ENCODE measurements at regions not wholly inside any gene's neighbourhood (a gene's known extent, or its start where the extent isn't known, plus 50 kb on each side); places are given as distances from the start of the nearest gene placed in this dataset.

GRCh38 chr3:59133311-59133710, 83.5 kb upstream of the CFAP20DC start:
- H3K4me1 ChIP-seq (ENCODE audit: low read depth): no peaks in the 10 kb centered on the region
- H3K4me3 ChIP-seq: no peak overlapping the region
- no peak for TF ChIP-seq CTCF (IDR thresholded peaks at IDR 0.05)
- ATAC-seq (no peak), DNase-seq (no peak)
- H3K9me3 ChIP-seq: no peaks in the 10 kb centered on the region
- intact Hi-C loops (cut with DNase I, micrococcal nuclease): no loop called here
- no peaks in the 10 kb centered on the region for H3K36me3 ChIP-seq (ENCODE audit: low read depth)

GRCh38 chr3:59131016-59131766, 81.4 kb upstream of the CFAP20DC start:
- no peak for DNase-seq
- no peak for TF ChIP-seq CTCF (IDR thresholded peaks at IDR 0.05)
- no peak for ATAC-seq
- intact Hi-C loops (cut with DNase I, micrococcal nuclease): no loop called here
- H3K4me3 ChIP-seq: no peak overlapping the region
- no peaks in the 10 kb centered on the region for H3K9me3 ChIP-seq
- H3K4me1 ChIP-seq (ENCODE audit: low read depth): no peaks in the 10 kb centered on the region
- H3K36me3 ChIP-seq (ENCODE audit: low read depth): no peaks in the 10 kb centered on the region

- intact Hi-C loops (cut with DNase I, micrococcal nuclease): no loop called here
- Histone ChIP-seq H3K36me3 (ENCODE audit: low read depth) (no peaks in the 10 kb centered on the region), H3K9me3 (no peaks in the 10 kb centered on the region), H3K4me3 (no peak overlapping the region), H3K4me1 (ENCODE audit: low read depth) (no peaks in the 10 kb centered on the region)
- ATAC-seq: no peak
- no peak for DNase-seq
- TF ChIP-seq CTCF (IDR thresholded peaks at IDR 0.05): no peak
Measured at GRCh38 chr3:59128685-59129084, 78.9 kb upstream of the CFAP20DC start.

- intact Hi-C loops (cut with DNase I, micrococcal nuclease): no loop called here
- no peak for TF ChIP-seq CTCF (IDR thresholded peaks at IDR 0.05)
- ATAC-seq (no peak), DNase-seq (no peak)
- Histone ChIP-seq H3K4me1 (ENCODE audit: low read depth) (no peaks in the 10 kb centered on the region), H3K36me3 (ENCODE audit: low read depth) (no peaks in the 10 kb centered on the region), H3K9me3 (no peaks in the 10 kb centered on the region), H3K4me3 (no peak overlapping the region)
Measured at GRCh38 chr3:59127071-59127470, 77.2 kb upstream of the CFAP20DC start.

- H3K4me3 ChIP-seq: no peak overlapping the region
Measured at GRCh38 chr3:59126446-59126845, 76.6 kb upstream of the CFAP20DC start.

More at GRCh38 chr3:59126446-59126845, 76.6 kb upstream of the CFAP20DC start:
- Histone ChIP-seq H3K4me1 (ENCODE audit: low read depth) (no peaks in the 10 kb centered on the region), H3K9me3 (no peaks in the 10 kb centered on the region), H3K36me3 (ENCODE audit: low read depth) (no peaks in the 10 kb centered on the region)
- intact Hi-C loops (cut with DNase I, micrococcal nuclease): no loop called here
- DNase-seq (no peak), ATAC-seq (no peak)
- no peak for TF ChIP-seq CTCF (IDR thresholded peaks at IDR 0.05)

Measured in mucosa of descending colon (tissue), 3 donors.